HG03108 (cell line): ENCODE measurements at regions not wholly inside any gene's neighbourhood (a gene's known extent, or its start where the extent isn't known, plus 50 kb on each side); places are given as distances from the start of the nearest gene placed in this dataset.

ENCODE experiments used
- ATAC-seq: cut with Tn5 transposase; IDR thresholded peaks from one replicate; pipeline ENCODE4 v1.9.1; 2021; ENCODE audit warnings: moderate library complexity; ENCODE audit not compliant: unreplicated experiment

- ATAC-seq = no peak
These were observed 266.1 kb upstream of the SIX2 start for GRCh38 chr2:45275242-45275805.

- no peak for ATAC-seq
These were observed 265.1 kb upstream of the SIX2 start for GRCh38 chr2:45274250-45274926.

GRCh38 chr2:45273412-45274249, 264.4 kb upstream of the SIX2 start:
- no peak for ATAC-seq

- no peak for ATAC-seq
These were observed 263.5 kb upstream of the SIX2 start for GRCh38 chr2:45272549-45273265.

- ATAC-seq = no peak
These were observed 260.0 kb upstream of the SIX2 start for GRCh38 chr2:45269149-45269793.

- no peak for ATAC-seq
These were observed 259.4 kb upstream of the SIX2 start for GRCh38 chr2:45268631-45269030.

- no peak for ATAC-seq
These were observed 258.0 kb upstream of the SIX2 start for GRCh38 chr2:45267062-45267792.

GRCh38 chr2:45265336-45265735, 256.1 kb upstream of the SIX2 start:
- ATAC-seq = no peak

GRCh38 chr2:45264227-45265225, 255.3 kb upstream of the SIX2 start:
- no peak for ATAC-seq

- ATAC-seq = no peak
These were observed 253.9 kb upstream of the SIX2 start for GRCh38 chr2:45263147-45263546.

- no peak for ATAC-seq
These were observed 252.5 kb upstream of the SIX2 start for GRCh38 chr2:45261746-45262145.

- ATAC-seq = no peak
These were observed 251.7 kb upstream of the SIX2 start for GRCh38 chr2:45260946-45261345.

- no peak for ATAC-seq
These were observed 250.4 kb upstream of the SIX2 start for GRCh38 chr2:45259547-45260160.

GRCh38 chr2:45259138-45259537, 249.9 kb upstream of the SIX2 start:
- no peak for ATAC-seq

GRCh38 chr2:45258311-45258710, 249.1 kb upstream of the SIX2 start:
- no peak for ATAC-seq

- no peak for ATAC-seq
These were observed 248.6 kb upstream of the SIX2 start for GRCh38 chr2:45257820-45258219.

GRCh38 chr2:45256867-45257641, 247.8 kb upstream of the SIX2 start:
- ATAC-seq = no peak
